ENCODE measurements at regions not wholly inside any gene's neighbourhood (a gene's known extent, or its start where the extent isn't known, plus 50 kb on each side); places are given as distances from the start of the nearest gene placed in this dataset.

DNA sequence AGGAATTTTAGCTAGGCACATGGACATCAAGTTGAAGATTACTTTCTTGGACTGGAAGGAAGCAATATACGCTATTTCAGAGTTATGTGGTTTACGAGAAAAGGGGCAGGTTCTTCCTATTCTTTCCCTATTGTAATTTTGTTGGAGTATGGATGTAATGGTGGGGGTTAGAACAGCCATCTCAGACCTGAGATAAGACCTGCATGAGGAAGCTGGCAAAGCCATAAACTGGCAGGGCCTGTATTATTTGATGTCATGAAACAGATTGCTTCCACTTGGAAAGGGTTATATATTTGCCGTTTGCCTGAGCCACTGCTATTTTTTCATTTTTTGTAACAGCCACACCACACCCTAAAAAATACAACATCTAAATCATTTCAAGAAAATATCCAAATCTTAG lies 220.5 kb upstream of the MAGI2 start:
- no peak overlapping the region for H3K4me3 ChIP-seq
- no peak for TF ChIP-seq POLR2A (IDR thresholded peaks at IDR 0.05)
- TF ChIP-seq, protein P1, sequence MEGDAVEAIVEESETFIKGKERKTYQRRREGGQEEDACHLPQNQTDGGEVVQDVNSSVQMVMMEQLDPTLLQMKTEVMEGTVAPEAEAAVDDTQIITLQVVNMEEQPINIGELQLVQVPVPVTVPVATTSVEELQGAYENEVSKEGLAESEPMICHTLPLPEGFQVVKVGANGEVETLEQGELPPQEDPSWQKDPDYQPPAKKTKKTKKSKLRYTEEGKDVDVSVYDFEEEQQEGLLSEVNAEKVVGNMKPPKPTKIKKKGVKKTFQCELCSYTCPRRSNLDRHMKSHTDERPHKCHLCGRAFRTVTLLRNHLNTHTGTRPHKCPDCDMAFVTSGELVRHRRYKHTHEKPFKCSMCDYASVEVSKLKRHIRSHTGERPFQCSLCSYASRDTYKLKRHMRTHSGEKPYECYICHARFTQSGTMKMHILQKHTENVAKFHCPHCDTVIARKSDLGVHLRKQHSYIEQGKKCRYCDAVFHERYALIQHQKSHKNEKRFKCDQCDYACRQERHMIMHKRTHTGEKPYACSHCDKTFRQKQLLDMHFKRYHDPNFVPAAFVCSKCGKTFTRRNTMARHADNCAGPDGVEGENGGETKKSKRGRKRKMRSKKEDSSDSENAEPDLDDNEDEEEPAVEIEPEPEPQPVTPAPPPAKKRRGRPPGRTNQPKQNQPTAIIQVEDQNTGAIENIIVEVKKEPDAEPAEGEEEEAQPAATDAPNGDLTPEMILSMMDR (IDR thresholded peaks at IDR 0.05): no peak
- no peaks in the 10 kb centered on the region for H3K9me3 ChIP-seq
- H3K4me1 ChIP-seq: no peaks in the 10 kb centered on the region
- no peaks in the 10 kb centered on the region for H3K36me3 ChIP-seq
- intact Hi-C loops (cut with DNase I; ENCODE audit: low total_unique reads): no loop called here
- H3K27me3 ChIP-seq: no peaks in the 10 kb centered on the region
- DNase-seq: no peak
- H3K27ac ChIP-seq: no peak overlapping the region

DNA sequence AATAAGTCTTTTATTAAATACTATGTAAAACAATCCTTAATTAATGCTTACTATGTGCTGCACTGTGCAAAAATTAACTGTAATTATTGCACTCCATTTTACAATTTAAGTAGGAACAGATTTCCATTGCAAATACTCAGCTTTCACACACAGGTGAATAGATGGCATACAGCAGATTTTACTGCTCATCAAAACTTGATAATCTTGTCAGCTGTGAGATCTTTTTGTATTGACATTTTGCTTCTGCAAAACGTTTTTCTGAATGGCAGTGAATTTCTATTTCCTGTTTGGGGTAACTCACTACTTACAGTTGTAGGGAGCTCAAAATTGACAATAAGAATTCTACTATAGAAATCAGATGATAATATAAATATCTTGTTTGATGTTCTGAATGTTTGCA lies 220.0 kb upstream of the MAGI2 start:
- H3K27ac ChIP-seq: no peak overlapping the region
- intact Hi-C loops (cut with DNase I; ENCODE audit: low total_unique reads): no loop called here
- no peaks in the 10 kb centered on the region for H3K4me1 ChIP-seq
- H3K36me3 ChIP-seq: no peaks in the 10 kb centered on the region
- no peaks in the 10 kb centered on the region for H3K9me3 ChIP-seq
- H3K4me3 ChIP-seq: no peak overlapping the region
- DNase-seq: no peak
- H3K27me3 ChIP-seq: no peaks in the 10 kb centered on the region
- no peak for TF ChIP-seq POLR2A (IDR thresholded peaks at IDR 0.05)
- TF ChIP-seq, protein P1 (IDR thresholded peaks at IDR 0.05): no peak

DNA sequence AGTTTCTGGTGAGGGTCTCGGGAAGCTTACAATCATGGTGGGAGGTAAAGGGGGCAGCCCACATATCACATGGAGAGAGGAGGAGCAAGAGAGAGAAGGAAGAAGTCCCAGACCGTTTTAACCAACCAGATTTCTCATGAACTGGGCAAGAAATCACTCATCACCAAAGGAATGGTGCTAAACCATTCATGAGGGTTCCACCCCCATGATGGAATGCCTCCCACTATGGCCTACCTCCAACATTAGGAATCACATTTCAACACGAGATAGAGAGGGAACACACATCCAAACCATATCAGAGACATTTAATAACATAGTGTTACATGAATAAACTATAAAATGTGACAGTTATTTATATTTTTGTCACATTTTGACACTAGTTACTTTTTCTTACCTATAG lies 214.8 kb upstream of the MAGI2 start:
- no peak for TF ChIP-seq POLR2A (IDR thresholded peaks at IDR 0.05)
- TF ChIP-seq, protein P1 (IDR thresholded peaks at IDR 0.05): no peak
- no peaks in the 10 kb centered on the region for H3K36me3 ChIP-seq
- DNase-seq: no peak
- H3K27me3 ChIP-seq: no peaks in the 10 kb centered on the region
- intact Hi-C loops (cut with DNase I; ENCODE audit: low total_unique reads): no loop called here
- H3K4me3 ChIP-seq: no peak overlapping the region
- no peaks in the 10 kb centered on the region for H3K4me1 ChIP-seq
- no peak overlapping the region for H3K27ac ChIP-seq
- no peaks in the 10 kb centered on the region for H3K9me3 ChIP-seq

DNA sequence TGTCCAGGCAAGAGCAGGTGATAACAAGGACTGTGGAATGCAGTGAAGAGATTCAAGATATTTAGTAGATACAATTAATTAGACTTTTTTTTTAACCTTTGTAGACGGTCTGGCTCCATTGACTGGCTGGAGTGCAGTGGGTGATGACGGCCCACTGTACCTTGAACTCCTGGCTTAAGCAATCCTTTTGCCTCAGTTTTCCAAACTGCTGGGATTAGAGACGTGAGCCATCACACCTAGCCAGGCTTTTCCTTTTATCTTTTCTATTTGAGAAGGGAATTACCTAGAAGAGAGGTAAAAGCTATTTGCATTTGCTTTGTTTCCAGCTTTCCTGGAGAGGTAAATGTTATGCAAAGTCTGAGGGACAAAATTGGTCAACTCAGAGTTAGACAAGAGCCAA lies 213.0 kb upstream of the MAGI2 start:
- no peak overlapping the region for H3K27ac ChIP-seq
- intact Hi-C loops (cut with DNase I; ENCODE audit: low total_unique reads): no loop called here
- no peaks in the 10 kb centered on the region for H3K9me3 ChIP-seq
- H3K4me3 ChIP-seq: no peak overlapping the region
- H3K27me3 ChIP-seq: no peaks in the 10 kb centered on the region
- H3K4me1 ChIP-seq: no peaks in the 10 kb centered on the region
- no peak for DNase-seq
- no peak for TF ChIP-seq POLR2A (IDR thresholded peaks at IDR 0.05)
- TF ChIP-seq, protein P1 (IDR thresholded peaks at IDR 0.05): no peak
- H3K36me3 ChIP-seq: no peaks in the 10 kb centered on the region

DNA sequence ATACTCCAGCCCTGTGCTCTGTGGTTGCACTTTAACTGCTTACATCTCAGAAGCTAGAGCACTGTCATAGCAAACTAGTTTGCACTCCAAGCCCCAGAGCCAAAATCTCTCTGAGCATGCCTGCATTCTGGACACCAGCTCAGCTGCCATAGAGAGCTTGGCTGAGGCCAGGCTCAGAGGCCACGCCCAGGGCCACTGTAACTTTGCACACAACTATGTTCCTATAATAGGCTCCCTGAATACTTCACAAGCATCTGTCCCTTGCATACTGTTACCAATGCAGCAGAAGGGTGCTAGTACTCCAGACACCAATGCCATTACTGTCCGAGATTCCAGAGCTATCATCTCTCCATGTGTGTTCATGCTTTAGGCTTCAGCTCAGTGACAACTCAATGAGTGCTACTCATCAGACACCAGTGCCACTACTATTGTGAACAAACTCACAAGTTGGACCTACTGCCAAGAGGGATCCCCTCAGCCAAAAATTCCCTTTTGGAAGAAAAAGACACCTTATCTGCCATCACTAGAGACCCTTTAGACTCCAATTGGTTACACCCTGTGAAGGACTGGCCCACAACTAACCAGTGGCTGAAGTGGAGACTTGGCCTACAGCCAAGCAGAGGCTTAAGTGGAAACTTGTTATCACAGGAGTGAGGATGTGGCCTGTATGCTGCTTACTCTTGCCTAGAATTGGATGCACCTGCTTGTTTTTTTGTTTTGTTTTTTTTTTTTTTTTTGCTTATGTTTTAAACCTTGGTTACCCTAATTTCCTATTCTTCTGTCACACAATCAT lies 211.6 kb upstream of the MAGI2 start:
- Histone ChIP-seq H3K4me1 (no peaks in the 10 kb centered on the region), H3K4me3 (no peak overlapping the region), H3K9me3 (no peaks in the 10 kb centered on the region), H3K27ac (no peak overlapping the region), H3K36me3 (no peaks in the 10 kb centered on the region), H3K27me3 (no peaks in the 10 kb centered on the region)
- intact Hi-C loops (cut with DNase I; ENCODE audit: low total_unique reads): no loop called here
- DNase-seq: no peak
- TF ChIP-seq, protein P1 (IDR thresholded peaks at IDR 0.05): no peak
- no peak for TF ChIP-seq POLR2A (IDR thresholded peaks at IDR 0.05)

All from uterus (tissue), 3 donors.